Anterior cingulate cortex (tissue), 58 donors: ENCODE measurements at regions not wholly inside any gene's neighbourhood (a gene's known extent, or its start where the extent isn't known, plus 50 kb on each side); places are given as distances from the start of the nearest gene placed in this dataset.
"Not testable (repeated sequence)": the region's sequence is repeated elsewhere in the genome, so short reads cannot be mapped to it uniquely, and the experiment has no call there.

ENCODE experiments used
- DNase-seq, 58 donors: peaks; one replicate each; lab custom pipeline; 2025; lab: John Stamatoyannopoulos, UW

DNA sequence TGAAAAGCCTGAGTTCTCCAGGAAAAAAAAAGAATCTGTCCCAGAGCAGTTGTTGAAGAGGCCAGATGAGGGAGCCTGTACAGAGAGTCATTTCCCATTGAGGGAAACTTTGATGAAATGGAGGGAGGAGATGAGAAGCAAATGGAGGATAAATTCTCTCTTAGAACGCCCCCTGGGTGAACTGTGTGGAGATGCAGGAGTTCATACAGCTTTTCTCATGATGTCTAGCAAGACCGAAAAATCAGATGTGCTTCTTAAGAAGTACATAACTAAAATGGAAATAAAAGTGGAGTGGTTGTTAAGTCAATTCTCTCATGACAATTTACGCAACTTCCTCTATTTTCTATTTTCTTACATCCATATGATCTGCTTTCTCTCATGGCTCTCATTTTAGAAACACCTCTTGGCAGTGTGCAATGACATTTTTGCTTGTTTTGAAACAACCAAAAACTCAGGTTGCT lies 1263.1 kb downstream of the PCDH9 start:
- peak in 1 of 58 donors; percentile 10 for DNase-seq

DNA sequence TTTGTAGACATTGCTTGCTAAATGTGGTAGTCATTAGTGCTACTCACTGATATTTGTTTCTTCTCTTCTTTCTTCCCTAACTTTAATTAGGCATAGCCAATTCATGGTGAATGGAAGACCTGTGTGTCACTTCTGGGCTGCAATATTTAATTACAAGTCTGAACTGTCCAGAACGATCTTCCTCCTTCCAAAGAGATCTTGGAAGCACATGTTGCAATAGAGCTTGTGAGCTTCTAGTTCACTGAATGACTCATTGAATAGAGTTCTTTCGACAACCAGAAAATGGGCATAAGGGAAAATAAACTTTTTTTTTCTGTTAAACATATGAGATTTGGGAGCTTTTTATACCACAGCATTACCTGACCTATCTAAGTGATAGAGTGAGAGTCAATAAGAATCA lies 1264.6 kb downstream of the PCDH9 start:
- DNase-seq, result no peak

DNA sequence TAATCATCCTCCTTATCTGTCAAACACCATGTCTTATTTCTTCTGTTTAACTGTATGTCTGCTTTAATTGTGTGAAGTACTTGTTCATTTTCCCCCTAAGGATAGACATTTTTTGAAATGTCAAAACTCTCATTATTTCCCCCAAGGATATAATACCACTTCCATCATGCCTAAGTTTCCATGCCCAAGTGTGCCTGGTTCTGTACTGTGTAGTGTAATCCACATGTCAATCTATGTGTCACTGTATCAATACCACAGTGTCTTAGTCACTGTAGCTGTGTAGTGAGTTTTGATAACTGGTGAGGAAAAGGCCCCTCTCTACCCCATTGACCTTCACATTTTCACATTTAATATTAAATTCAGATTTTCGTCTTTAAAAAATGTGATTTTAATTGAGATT lies 1265.5 kb downstream of the PCDH9 start:
- DNase-seq, result no peak

DNA sequence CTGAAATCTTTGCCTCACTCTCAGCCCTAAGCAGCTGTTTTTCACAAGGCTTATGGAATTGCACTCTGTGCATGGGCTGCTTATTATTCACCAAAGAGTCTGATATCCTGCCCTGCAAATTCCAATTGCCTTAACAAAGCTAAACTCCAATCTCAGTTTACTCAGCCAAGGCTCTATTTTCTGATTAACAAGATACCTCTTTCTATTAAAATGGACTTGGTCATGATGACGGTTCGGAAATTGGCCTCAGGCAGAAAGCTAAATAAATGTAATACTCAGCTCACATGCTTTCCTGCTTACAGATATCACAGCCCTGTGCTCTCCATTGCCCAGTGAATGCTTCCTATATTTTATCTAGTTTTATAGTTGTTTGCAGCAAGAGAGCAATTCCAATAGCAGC lies 1270.8 kb downstream of the PCDH9 start:
- no peak for DNase-seq

DNA sequence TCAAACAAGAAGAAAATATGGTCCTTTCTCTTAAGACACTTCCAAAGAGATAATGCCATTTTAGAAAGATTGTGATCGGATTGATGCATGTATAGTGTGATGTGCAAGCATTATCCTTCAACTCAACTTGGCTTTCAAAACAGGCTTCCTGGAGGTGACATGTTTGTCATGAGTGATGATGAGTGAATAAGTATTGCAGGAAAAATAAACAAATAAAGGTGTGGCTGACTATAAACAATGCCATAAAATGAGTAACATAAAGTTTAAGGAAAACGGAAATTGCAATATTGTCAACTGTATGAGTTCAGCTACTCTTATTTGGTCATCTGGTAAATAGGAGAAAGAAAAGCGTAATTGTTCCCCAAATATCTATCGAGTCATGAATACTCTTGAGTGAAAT lies 1283.7 kb downstream of the PCDH9 start:
- no peak for DNase-seq

DNA sequence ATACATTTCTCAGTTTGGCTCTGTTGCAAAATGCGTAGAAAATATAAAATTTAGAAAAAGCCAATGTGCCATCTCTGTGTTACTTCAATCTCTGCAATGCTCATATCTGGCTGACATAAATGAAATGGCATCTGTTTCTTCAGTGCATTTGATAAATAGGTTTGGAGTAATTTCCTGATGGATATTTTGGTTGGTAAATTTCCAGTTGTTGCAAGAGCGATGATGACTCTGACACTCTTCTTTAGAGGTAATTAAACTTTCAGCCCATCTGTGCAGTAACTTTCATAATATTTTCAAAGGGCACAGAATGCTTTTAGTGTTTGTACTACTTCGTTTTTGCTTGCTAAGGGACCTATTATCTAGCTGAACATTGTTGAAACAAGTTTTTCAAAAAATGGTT lies 1286.4 kb downstream of the PCDH9 start:
- DNase-seq, result no peak

DNA sequence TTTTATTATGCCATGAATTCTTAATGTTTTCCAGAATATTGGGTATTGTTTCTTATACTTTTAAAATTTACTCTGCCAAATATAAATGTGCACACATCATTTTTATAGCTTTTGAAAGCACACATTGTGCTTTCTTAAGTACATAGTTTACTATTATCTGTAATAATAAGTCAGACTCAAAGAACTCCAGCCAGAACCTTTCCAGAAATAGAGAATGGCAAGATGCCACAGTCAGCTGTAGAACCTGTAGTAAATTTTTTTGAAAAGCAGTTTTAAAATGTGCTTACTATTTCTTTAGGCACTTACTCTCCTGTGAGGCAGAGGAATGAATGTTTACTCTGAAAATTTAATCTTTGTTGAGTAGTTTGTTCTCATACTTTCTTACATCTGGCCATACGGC lies 1287.1 kb downstream of the PCDH9 start:
- no peak for DNase-seq

DNA sequence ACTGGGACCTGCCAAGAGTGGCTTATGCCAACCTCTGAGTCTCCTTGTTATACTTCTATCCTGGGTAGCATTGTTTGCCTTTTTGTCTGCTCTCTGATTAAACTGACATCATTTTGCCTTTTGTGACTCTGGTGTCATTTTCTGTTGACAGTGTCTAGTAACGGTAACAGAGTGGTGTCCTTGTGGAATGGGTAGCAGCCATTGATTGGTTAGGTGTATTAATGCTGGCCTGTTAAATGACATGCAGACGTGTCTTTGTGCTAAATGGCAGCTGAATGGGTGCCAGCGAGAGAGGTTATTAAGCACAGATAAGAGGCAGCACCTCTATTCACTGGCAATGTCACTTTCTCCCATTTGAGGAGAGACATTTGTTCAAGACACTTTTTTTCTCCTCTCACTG lies 1289.4 kb downstream of the PCDH9 start:
- DNase-seq, result no peak

DNA sequence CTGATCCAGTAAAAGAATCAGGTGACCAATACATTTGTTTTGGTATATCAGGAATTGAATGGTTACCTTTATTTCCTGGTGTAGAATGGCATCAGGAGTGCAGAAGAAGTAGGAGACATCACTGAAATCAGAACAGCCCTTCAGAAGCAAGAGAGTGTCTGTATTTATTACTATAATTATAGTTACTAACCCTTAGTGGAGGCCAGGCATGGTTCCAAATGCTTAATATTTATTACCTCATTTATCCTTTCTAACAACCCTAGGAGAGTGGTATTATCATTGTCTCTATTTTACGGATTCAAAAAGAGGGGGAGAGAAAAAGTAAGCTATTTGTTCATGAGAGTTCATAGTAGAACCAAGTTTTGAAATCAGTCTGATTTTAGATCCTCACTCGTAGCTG lies 1292.9 kb downstream of the PCDH9 start:
- DNase-seq, result no peak

DNA sequence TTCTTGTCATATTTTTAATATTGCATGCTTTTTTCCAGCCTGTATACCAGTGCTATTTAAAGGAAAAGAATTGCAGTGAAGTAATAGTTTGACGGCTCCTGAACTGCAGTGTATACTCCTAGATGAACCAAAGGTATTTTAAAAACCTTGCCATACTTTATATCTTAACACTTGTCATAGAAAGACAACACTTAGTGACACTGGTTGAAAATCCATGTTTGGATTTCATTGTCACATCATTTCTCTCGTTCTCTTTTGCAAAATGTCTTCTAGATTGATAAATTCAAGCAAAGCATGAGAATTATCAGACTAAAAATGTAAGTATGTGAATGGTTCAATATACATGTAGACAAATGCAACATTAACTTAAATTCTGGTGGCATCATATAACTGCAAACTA lies 1293.9 kb downstream of the PCDH9 start:
- no peak for DNase-seq

DNA sequence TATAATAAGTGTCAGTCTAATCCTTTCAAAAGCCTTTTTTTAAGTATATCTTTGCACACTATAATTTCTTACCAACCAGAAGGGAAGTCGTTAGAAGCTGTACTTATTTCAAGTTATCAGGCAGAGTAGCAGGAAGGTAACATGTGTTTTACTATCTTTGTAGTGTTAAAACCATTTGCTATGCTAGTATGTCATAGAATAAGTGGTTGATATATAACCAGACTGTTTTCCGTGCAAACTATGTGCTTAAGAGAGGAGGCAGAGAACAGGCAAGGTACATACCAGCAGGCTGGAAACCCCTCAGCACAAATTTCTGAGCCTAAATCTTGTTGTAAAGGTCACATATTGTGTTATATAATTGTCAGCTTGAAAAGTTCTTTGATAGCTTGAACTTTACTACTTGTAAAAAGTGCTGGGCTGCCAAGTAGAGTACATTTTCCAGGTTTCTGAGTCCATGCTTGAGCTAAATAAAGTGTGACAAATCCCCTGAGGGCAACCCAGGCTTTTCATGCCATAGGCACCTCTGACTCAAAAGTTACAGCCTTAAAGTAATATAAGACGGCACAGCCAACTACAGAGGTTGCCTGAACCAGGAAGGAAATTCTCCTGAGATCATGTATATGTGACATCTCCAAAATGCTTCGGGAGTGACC lies 1297.4 kb downstream of the PCDH9 start:
- no peak for DNase-seq

DNA sequence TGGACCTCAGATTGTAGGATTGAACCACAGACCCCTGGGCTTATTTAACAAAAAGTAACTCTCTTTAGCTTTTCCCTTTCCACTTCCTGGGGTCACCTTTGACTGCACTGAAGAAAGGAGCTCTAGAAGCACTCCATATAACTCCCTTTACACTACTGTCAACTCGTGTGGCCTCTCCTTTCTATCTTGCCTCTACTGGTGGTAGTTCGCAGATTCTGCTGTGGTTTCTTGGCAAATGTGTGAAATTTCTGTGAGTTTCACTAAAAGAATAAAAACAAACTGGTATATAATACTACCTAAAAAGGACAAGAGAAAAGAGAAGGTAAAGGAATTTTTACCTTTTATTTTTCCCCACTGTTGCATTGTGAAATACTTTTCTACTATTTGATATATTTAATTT lies 1298.1 kb downstream of the PCDH9 start:
- DNase-seq, result no peak

DNA sequence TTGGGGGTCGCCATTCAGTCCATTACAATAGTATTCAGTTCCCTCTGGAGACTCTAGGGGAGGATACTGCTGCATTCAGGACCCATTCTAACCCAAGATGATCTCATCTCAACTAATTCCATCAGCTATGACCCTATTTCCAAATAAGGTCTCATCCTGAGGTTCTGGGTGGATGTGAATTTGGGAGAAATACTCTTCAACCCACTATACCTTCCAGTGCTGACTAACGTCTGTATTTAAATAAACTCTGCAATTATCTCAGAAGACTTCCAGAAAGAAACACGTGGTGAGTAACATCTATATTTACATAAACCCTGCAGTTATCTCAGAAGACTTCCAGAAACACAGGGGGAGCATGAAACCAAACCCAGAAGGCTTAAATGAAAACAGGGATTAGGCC lies 1300.7 kb downstream of the PCDH9 start:
- no peak for DNase-seq

DNA sequence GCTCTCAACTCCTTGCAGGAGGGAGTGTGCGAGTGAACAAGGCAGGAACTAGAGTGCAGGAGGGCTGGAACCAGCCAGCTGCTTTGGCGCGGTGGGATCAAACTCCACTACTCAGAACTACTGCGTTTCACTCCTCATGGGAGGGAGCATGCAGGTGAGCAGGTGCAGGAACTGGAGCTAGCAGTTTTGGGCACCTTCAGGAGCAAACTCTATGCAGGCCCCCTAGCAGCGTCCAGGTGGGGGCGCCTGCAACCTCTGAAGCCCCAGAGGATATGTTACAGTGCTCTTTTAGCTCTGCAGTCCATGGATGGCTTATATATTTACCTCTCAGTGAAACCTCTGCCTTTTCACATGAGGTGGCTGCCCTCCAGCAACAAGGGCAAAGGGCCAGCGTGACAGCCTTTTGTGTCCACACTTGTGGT lies 1303.4 kb downstream of the PCDH9 start:
- peak in 7 of 58 donors; percentile 1 to 14 (median 3) for DNase-seq

DNA sequence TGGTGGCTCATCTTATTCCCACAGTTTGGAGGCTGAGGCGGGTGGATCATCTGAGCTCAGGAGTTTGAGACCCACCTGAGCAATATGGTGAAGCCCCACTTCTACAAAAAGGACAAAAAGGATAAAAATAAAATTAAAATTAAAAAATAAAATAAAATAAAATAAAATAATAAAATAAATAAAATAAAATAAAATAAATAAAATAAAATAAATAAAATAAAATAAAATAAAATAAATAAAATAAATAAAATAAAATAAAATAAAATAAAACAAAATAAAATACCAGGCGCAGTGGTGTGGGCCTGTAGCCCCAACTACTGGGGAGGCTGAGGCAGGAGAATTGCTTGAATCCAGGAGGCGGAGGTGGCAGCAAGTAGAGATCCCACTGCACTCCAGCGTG lies 1307.3 kb downstream of the PCDH9 start:
- not testable (repeated sequence) for DNase-seq

DNA sequence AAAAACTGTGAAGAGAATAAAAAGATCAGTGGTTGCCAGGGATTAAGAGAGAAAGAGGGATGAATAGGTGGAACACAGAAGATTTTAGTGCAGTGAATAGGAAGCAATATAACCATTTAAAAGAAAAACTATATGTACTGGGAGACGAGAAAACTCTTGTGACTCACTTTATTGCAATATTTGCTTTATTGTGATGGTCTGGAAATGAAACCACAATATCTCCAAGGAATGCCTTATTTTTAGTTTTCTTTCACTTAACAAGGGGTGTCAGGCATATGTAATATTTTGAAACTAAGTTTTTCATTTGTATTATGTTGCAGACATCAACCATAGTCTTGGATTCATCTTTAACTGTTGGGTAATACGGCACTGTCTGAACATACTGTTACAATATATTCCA lies 1308.2 kb downstream of the PCDH9 start:
- no peak for DNase-seq

DNA sequence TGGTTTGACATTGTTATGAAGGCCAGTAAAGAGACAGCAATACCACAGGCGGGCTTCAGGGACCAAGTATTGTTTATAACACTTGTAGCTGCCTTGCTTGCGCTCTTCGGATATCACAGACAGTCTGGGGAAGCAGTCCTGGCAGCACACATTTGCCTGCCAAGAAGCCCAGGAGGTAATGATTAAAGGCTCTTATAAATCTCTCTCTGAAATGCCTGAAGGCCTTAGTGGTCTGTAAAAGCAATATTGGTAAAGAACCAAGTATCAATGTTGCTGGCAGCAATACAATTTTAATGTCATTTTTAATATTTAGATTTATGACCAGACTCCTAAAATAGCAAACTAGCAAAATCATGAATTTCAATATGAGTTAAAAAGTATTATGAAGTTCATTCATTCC lies 1312.4 kb downstream of the PCDH9 start:
- DNase-seq, result no peak

DNA sequence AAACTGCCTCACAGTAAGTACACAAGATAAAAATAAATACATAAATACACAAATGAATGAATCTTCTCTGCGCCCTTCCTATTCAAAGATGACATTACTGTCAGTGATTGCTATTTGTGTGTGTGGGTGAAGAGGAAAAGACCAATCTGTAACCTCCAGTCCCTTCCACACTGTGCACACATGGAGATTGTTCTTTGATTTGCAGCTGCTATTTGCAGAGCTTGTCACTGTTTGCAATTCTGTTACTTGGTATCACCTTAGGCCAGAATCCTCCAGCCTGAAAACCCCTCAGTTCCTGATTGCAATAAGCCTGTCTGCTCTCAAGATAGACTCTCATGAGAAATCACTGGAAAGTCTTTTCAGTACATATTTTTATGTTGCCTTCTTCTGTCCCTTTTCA lies 1314.9 kb downstream of the PCDH9 start:
- no peak for DNase-seq

DNA sequence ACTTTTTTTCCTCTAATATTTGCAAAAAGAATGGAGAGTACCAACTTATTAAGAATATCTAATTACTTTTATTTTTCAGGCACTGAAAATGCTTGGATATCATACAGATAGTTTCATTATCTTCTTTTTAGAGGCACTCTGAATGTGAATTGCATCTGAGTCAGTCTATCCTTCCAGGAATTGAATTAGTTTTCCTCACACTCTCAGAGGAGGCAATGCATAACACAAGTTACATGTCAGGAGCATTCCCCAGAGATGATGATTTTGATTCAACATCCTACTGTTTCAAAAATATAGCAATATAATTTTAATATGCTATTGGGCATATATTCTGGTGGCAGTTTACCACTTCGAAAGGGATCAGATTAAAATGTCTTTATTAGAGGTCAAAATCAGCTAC lies 1315.4 kb downstream of the PCDH9 start:
- no peak for DNase-seq

DNA sequence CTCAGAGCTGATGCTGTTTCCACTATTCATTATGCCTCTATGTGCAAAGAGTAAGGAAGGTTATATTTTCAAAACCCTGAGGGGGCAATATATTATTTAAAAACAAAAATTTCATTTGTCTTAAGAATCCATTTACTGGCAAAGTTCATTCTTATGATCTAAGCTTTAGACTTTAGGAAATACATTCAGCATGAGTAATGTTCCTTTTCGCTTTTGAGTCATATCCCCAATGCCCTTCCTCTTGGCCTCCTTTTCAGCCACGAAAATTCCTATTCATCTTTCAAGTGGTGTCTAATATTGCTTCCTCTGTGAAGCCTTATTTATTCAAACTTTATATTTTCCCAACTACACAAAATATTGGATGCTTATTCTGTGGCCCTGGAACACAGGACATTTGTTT lies 1317.0 kb downstream of the PCDH9 start:
- no peak for DNase-seq

DNA sequence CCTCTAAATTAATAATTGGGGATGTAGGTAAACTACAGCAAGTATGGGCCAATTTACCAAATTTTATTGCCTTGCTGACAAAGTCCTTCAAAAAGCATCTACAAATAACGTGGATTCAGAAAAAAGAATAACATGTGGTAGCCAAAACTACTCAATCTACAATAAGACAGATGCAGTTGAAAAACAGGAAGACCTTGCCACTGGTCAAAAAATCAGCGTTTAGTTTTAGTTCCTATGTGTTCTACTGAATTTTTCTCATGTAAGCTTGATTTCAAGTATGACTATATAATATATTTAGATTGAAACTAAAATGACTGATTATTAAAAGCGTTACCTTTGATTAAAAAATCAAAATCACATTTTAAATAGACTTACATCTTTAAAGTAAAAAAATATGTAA lies 1317.6 kb downstream of the PCDH9 start:
- no peak for DNase-seq

DNA sequence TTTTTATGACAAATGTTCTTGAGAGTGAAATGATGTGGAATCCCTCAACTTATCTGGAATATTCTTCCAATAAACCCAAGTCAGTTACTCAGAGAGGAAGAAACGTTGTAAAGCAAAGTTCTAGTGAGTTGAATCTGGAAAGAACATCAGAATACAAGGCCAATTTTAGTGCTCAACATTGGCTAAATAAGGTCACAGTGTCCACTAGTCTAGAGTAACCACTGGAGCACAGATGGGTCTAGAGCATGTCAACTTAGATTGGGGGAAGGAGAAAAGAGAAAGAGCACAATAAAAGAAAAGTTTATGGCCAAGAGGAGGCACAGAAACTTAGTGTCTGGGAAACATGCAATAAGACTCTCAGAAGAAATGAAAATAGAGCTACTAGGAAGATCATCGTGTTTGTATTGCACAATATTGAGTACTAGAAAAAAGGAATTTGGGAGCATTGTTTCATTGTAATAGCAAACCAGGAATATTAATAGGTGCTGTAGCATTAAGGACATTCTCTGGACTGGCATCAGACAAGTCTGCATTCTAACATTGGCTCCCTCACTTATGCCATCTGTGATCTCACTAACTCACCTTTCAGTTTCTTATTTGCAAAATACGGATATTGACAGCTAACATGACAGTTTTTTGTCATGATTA lies 1318.5 kb downstream of the PCDH9 start:
- no peak for DNase-seq

DNA sequence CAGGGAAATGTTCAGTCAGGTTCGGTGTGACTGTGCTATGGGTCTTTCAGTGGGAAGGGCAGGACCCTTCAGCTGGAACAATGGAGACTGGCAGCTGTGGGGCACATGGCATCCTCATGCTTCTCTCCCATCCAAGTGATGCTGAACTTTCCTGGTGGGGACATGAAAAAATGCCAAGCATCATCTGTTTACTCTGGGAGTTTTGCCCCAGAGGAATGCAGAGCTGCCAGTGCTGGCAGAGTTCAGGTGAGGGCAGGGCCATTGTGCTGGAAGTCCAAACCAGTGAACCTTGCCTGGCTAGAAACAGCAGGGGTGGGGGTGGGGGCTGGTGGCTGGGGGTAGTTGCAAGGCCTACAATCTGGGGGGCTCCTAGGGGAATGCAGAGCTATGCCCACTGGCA lies 1320.6 kb downstream of the PCDH9 start:
- no peak for DNase-seq
